ENCODE measurements at regions not wholly inside any gene's neighbourhood (a gene's known extent, or its start where the extent isn't known, plus 50 kb on each side); places are given as distances from the start of the nearest gene placed in this dataset.

DNA sequence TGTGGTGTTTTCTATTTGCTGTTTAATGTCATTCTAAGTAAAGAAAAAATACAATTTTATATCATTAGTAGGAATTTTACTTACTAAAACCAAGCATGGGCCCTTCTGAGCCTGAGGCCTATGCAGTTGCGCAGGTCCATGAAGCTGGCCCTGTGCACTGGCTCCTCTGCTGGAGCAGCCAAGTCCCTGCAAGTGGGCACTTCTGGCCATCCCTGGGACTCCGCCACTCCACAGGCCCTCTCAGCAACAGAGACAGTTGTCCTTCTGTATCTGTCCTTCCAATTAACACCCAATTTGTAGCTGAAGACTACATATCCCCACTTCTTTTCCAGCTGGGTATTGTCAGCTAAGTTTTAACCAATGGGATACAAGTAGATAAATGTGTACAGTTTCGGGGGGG, 49.9 kb upstream of the RYK start:
- no peak for TF ChIP-seq EZH2 (IDR thresholded peaks at IDR 0.05; ENCODE audit: insufficient read depth, poor library complexity, severe bottlenecking)
- no peak for TF ChIP-seq EZH2phosphoT487 (IDR thresholded peaks at IDR 0.05; ENCODE audit: insufficient read depth, low read depth)

Data from GM23248 (cell line).